ENCODE measurements at regions not wholly inside any gene's neighbourhood (a gene's known extent, or its start where the extent isn't known, plus 50 kb on each side); places are given as distances from the start of the nearest gene placed in this dataset.
A peak's percentile ranks its signal among the peaks of the same experiment; 100 is the strongest.

DNA sequence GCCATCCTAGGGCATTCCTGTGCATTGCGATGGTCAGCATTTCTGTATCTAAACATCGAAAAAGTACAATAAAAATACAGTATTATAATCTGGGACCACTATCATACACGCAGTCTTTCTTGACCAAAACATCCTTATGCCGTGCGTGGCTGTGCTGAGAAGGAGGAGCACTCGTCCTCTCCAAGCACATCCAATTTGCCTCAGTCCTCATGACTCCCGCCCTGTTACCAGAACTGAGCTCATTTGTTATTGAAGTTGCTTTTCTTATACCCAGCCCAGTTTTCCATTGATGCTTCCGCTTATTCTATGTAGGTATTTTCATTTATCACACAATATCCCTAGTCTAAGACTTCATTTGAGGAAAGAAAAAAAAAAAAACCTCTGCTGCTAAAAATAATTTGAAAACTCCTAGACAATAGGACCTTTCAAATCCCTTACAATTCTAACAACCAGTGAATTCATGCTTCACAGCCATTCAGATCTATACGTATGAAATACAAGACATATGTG lies 236.9 kb upstream of the PLEKHG7 start:
- peaks cover 34% of the 10 kb centered on the region for H3K4me1 Mint-ChIP-seq (ENCODE audit: unreplicated experiment)
- DNase-seq (ENCODE audit: extremely low spot score, unreplicated experiment) = no peak
- no peak overlapping the region for H3K27ac Mint-ChIP-seq
- H3K27me3 Mint-ChIP-seq = no peaks in the 10 kb centered on the region
- H3K9me3 Mint-ChIP-seq = peaks cover 5% of the 10 kb centered on the region
- H3K36me3 Mint-ChIP-seq = no peaks in the 10 kb centered on the region
- TF ChIP-seq, protein P1, sequence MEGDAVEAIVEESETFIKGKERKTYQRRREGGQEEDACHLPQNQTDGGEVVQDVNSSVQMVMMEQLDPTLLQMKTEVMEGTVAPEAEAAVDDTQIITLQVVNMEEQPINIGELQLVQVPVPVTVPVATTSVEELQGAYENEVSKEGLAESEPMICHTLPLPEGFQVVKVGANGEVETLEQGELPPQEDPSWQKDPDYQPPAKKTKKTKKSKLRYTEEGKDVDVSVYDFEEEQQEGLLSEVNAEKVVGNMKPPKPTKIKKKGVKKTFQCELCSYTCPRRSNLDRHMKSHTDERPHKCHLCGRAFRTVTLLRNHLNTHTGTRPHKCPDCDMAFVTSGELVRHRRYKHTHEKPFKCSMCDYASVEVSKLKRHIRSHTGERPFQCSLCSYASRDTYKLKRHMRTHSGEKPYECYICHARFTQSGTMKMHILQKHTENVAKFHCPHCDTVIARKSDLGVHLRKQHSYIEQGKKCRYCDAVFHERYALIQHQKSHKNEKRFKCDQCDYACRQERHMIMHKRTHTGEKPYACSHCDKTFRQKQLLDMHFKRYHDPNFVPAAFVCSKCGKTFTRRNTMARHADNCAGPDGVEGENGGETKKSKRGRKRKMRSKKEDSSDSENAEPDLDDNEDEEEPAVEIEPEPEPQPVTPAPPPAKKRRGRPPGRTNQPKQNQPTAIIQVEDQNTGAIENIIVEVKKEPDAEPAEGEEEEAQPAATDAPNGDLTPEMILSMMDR (conservative IDR thresholded peaks at IDR 0.05) = no peak
- no peak overlapping the region for H3K4me3 Mint-ChIP-seq

DNA sequence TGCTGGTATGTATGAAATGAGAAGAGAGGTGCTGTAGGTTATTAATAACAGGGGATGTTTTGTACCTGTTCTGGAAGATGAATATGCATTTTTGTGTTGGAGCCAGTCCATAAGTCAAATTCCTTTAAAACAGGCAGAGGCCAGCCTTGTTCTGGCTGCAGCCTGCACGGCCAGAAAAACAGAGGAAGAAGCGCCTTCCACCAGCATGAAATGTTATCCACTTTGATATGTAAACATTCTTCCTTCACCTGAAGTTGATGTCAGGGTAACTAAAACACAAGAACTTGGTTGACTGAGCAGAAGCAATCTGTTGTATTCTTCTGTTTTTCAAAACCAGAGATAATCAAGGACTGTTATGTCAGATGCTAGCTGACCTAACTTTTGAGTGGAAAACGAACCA lies 237.9 kb upstream of the PLEKHG7 start:
- Mint-ChIP-seq H3K4me3 (peak overlapping the region; percentile 68), H3K4me1 (ENCODE audit: unreplicated experiment) (peaks cover 29% of the 10 kb centered on the region), H3K27me3 (no peaks in the 10 kb centered on the region), H3K9me3 (peaks cover 5% of the 10 kb centered on the region), H3K36me3 (no peaks in the 10 kb centered on the region), H3K27ac (peak overlapping the region; percentile 2)
- DNase-seq (ENCODE audit: extremely low spot score, unreplicated experiment) = no peak
- TF ChIP-seq, protein P1 (conservative IDR thresholded peaks at IDR 0.05) = no peak

DNA sequence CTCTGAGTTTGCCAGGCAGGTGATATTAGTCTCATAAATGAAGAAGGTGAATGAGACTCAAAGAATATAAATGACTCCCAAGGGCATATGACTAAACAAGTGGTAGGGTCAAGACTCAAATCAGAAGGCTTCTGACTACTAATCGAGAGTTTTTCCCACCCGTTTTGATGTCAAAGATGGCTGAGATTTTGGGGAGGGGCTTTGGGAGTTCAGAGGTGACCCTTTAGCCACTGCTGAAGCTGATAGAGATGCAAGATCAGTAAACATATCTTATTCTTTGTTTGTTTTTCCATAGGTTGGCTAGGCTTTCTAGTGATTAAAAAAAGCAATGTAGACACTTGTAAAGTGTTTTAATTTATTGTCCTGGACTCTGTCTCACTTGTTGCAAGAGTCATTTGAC lies 239.6 kb upstream of the PLEKHG7 start:
- Mint-ChIP-seq H3K27ac (no peak overlapping the region), H3K4me3 (no peak overlapping the region), H3K9me3 (peaks cover 8% of the 10 kb centered on the region), H3K36me3 (no peaks in the 10 kb centered on the region), H3K27me3 (no peaks in the 10 kb centered on the region), H3K4me1 (ENCODE audit: unreplicated experiment) (peaks cover 21% of the 10 kb centered on the region)
- no peak for DNase-seq (ENCODE audit: extremely low spot score, unreplicated experiment)
- TF ChIP-seq, protein P1 (conservative IDR thresholded peaks at IDR 0.05) = no peak

DNA sequence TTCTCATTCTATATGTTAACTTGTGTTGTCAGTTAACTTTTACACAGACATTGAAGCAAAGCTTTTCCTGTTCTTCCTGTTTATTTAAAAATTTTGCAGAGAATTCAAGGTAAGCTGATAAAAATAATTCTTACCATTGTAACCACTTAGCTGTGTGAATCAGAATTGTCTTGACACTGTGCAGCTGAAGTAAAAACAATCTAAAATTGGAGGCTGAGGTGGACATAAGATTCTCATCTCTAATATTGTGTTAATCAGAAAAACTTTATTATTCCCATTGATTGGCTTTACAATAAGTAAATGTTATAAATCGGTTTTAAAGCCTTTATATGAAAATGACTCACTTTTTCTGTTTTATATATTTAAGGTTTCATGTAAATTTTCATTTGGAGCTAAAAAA lies 240.3 kb upstream of the PLEKHG7 start:
- Mint-ChIP-seq H3K4me3 (no peak overlapping the region), H3K9me3 (peaks cover 9% of the 10 kb centered on the region), H3K27me3 (no peaks in the 10 kb centered on the region), H3K36me3 (no peaks in the 10 kb centered on the region), H3K4me1 (ENCODE audit: unreplicated experiment) (peaks cover 16% of the 10 kb centered on the region), H3K27ac (no peak overlapping the region)
- DNase-seq (ENCODE audit: extremely low spot score, unreplicated experiment) = no peak
- TF ChIP-seq, protein P1 (conservative IDR thresholded peaks at IDR 0.05) = no peak

DNA sequence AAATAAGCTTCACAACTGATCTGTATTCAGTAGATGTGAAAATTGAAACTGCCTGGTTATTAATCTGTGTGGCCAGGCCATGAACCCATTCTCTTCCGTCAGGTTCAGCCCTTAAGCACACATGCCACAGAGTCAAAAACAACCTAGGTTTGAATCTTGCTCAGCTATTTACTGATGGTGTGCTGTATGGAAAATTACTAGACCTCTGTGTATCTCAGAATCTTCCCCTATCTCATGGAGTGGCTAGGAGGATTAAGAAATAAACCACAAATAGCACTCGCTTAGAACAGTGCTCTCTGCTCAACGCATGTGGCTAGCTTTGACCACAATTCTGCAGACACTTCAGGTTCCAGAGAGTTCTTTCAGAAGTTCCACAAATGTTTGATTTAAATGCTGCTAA lies 240.7 kb upstream of the PLEKHG7 start:
- no peak for DNase-seq (ENCODE audit: extremely low spot score, unreplicated experiment)
- TF ChIP-seq, protein P1 (conservative IDR thresholded peaks at IDR 0.05) = no peak
- Mint-ChIP-seq H3K27me3 (no peaks in the 10 kb centered on the region), H3K4me3 (no peak overlapping the region), H3K36me3 (no peaks in the 10 kb centered on the region), H3K27ac (no peak overlapping the region), H3K4me1 (ENCODE audit: unreplicated experiment) (peaks cover 16% of the 10 kb centered on the region), H3K9me3 (peaks cover 9% of the 10 kb centered on the region)

DNA sequence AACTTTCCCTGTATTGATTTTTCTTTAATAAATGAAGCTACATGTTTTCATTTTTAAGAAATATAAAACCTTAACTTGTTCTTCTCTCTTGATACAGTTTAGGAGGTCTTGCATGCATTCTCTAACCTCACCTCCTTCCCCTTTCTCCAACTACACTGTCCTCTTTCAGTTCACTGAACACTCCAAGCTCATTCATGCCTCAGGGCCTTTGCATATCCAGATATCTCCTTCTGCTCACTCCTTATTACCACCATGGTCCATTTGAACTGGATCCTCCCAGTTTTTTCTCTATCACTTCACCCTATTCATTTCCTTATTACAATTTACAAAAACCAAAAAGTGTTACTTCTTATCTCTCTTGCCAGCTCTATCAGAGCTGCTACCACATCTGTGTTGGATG lies 242.9 kb upstream of the PLEKHG7 start:
- Mint-ChIP-seq H3K27me3 (no peaks in the 10 kb centered on the region), H3K4me3 (no peak overlapping the region), H3K36me3 (no peaks in the 10 kb centered on the region), H3K9me3 (peaks cover 9% of the 10 kb centered on the region), H3K4me1 (ENCODE audit: unreplicated experiment) (peaks cover 4% of the 10 kb centered on the region), H3K27ac (no peak overlapping the region)
- TF ChIP-seq, protein P1 (conservative IDR thresholded peaks at IDR 0.05) = no peak
- no peak for DNase-seq (ENCODE audit: extremely low spot score, unreplicated experiment)

All from type B pancreatic cell (in vitro differentiated cells).